ENCODE measurements at regions not wholly inside any gene's neighbourhood (a gene's known extent, or its start where the extent isn't known, plus 50 kb on each side); places are given as distances from the start of the nearest gene placed in this dataset.
"Not testable (repeated sequence)": the region's sequence is repeated elsewhere in the genome, so short reads cannot be mapped to it uniquely, and the experiment has no call there.

GRCh38 chr21:32868631-32869454, 97.3 kb upstream of the PAXBP1 start:
- H3K27me3 ChIP-seq: no peaks in the 10 kb centered on the region
- no peaks in the 10 kb centered on the region for H3K36me3 ChIP-seq
- H3K9me3 ChIP-seq: no peaks in the 10 kb centered on the region
- TF ChIP-seq CTCF (IDR thresholded peaks at IDR 0.05): no peak
- TF ChIP-seq POLR2A (IDR thresholded peaks at IDR 0.05): no peak
- DNase-seq: no peak
- H3K4me1 ChIP-seq: no peaks in the 10 kb centered on the region
- no peak overlapping the region for H3K27ac ChIP-seq
- no peak overlapping the region for H3K4me3 ChIP-seq

DNA sequence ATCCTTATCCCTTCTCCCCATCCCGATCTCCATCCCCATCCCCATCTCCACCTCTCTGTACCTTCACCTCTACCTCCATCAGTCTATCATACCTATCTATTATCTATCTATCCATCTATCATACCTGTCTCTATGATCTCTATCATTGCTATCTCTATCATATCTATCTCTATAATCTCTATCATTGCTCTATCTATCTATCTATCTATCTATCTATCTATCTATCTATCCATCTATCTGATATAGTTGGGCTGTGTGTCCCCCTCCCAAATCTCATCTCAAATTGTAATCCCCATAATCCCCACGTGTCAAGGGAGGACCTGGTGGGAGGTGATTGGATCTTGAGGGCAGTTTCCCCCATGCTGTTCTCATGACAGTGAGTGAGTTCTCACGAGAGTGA, 97.9 kb upstream of the PAXBP1 start:
- Histone ChIP-seq H3K9me3 (no peaks in the 10 kb centered on the region), H3K27me3 (no peaks in the 10 kb centered on the region), H3K4me3 (no peak overlapping the region), H3K27ac (no peak overlapping the region), H3K4me1 (no peaks in the 10 kb centered on the region), H3K36me3 (no peaks in the 10 kb centered on the region)
- no peak for DNase-seq
- TF ChIP-seq POLR2A (IDR thresholded peaks at IDR 0.05) (no peak), CTCF (IDR thresholded peaks at IDR 0.05) (no peak)

DNA sequence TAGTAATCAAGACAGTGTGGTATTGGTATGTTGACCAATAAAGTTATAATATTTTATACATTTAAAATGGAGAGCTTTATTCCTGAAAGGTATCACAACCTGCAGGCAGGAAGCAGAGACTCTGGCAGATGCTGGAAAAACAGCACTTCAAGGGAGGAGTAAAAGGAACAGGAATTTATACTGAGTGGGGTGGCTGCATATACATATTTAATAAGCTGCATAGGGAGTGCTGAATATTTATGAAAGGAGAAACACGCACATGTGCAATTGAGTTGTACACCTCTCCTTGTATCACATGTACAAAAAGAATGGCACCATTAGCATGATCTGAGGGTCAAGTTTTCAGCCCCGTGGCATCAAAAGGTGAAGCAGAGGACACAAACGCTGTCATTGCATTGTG, 104.9 kb upstream of the PAXBP1 start:
- Histone ChIP-seq H3K4me1 (no peaks in the 10 kb centered on the region), H3K9me3 (no peaks in the 10 kb centered on the region), H3K27ac (no peak overlapping the region), H3K27me3 (no peaks in the 10 kb centered on the region), H3K36me3 (no peaks in the 10 kb centered on the region), H3K4me3 (no peak overlapping the region)
- no peak for TF ChIP-seq POLR2A (IDR thresholded peaks at IDR 0.05)
- no peak for TF ChIP-seq CTCF (IDR thresholded peaks at IDR 0.05)
- no peak for DNase-seq

DNA sequence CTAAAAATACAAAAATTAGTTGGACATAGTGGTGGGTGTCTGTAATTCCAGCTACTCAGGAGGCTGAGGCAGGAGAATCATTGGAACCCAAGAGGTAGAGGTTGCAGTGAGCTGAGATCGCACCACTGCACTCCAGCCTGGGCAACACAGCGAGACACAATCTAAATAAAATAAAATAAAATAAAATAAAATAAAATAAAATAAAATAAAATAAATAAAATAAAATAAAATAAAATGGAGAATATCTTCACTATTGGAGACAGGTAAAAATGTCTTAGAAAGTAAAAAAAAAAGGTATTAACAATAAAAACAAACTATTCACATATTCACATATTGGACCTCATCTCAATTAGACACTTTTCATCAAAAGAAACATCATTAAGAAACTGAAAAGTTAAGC, 106.3 kb upstream of the PAXBP1 start:
- H3K36me3 ChIP-seq, H3K27me3 ChIP-seq, H3K4me3 ChIP-seq, H3K9me3 ChIP-seq, H3K27ac ChIP-seq, DNase-seq, H3K4me1 ChIP-seq: not testable (repeated sequence)

DNA sequence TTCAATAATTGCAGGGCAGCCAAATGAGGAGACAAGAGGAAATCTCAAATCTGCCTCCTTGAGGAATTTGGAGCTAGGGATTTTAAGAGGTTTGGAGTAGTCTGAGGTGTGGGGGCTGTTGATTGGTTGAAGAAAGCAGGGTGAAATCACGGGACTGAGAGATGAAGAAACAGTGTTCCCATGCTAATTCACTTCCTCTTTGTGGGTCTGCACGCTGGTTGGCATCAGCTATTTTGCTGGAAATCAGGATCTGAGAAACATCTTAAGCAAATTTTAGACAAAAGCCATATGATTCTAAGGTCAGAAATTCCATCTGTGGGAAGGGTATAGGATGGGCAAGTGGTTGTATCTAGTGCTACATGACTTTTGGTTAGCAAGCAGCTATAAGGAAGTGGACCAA, 107.1 kb upstream of the PAXBP1 start:
- H3K4me3 ChIP-seq: no peak overlapping the region
- no peak for DNase-seq

GRCh38 chr21:32881458-32881857, 109.9 kb upstream of the PAXBP1 start:
- Histone ChIP-seq H3K27ac (no peak overlapping the region), H3K4me1 (no peaks in the 10 kb centered on the region), H3K27me3 (no peaks in the 10 kb centered on the region), H3K4me3 (no peak overlapping the region), H3K9me3 (no peaks in the 10 kb centered on the region), H3K36me3 (no peaks in the 10 kb centered on the region)
- DNase-seq: no peak
- TF ChIP-seq POLR2A (IDR thresholded peaks at IDR 0.05) (no peak), CTCF (IDR thresholded peaks at IDR 0.05) (no peak)

More for the DNA sequence above, 107.1 kb upstream of the PAXBP1 start:
- Histone ChIP-seq H3K36me3 (no peaks in the 10 kb centered on the region), H3K4me1 (no peaks in the 10 kb centered on the region), H3K27ac (no peak overlapping the region), H3K9me3 (no peaks in the 10 kb centered on the region), H3K27me3 (no peaks in the 10 kb centered on the region)
- TF ChIP-seq POLR2A (IDR thresholded peaks at IDR 0.05): no peak
- TF ChIP-seq CTCF (IDR thresholded peaks at IDR 0.05): no peak

All from Peyer's patch (tissue), 4 donors.